Cerebellar cortex (tissue), 1 donor: ENCODE measurements at regions not wholly inside any gene's neighbourhood (a gene's known extent, or its start where the extent isn't known, plus 50 kb on each side); places are given as distances from the start of the nearest gene placed in this dataset.
A peak's percentile ranks its signal among the peaks of the same experiment; 100 is the strongest.
"Not testable (repeated sequence)": the region's sequence is repeated elsewhere in the genome, so short reads cannot be mapped to it uniquely, and the experiment has no call there.

Experiments used
- DNase-seq: peaks from one replicate; pipeline ENCODE4 v3.0.0-alpha.2; 2015; ENCODE audit warnings: low spot score

DNA sequence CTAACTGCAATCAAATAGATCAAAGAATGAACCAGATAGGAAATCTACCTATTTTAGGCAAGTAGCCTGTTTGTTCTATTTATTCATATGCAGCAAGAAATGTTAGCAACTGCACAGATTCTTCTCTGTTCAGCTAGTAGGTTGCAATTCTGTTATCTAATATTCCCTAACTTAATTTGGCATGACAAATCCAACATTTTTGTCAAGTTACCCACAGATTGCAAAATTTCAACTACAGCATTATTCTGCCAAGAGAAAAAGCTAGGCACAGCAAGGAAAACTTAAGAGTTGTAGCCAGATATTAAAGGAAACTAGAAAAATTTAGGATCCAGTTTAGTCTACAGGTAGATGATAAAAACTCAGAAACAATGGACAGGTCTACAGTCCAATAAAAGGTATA lies 104.4 kb upstream of the SYNCRIP start:
- no peak for DNase-seq

DNA sequence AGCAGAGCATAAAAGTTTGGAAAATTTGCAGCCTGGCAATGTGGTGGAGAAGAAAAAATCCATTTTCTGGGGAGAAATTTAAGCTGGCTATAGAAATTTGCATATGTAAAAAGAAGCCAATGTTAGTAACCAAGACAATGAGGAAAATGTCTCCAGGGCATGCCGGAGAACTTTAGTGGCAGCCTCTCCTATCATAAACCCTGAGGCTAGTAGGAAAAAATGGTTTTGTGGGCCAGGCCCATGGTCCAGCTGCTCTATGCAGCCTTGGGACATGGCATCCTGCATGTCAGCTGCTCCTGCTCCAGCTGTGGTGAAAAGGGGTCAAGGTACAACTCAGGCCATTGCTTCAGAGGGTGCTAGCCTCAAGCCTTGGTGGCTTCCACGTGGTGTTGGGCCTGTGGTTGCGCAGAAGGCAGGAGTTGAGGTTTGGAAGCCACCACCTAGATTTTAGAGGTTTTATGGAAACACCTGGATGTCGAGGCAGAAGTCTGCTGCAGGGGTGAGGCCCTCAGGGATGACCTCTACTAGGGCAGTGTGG lies 101.8 kb upstream of the SYNCRIP start:
- no peak for DNase-seq

DNA sequence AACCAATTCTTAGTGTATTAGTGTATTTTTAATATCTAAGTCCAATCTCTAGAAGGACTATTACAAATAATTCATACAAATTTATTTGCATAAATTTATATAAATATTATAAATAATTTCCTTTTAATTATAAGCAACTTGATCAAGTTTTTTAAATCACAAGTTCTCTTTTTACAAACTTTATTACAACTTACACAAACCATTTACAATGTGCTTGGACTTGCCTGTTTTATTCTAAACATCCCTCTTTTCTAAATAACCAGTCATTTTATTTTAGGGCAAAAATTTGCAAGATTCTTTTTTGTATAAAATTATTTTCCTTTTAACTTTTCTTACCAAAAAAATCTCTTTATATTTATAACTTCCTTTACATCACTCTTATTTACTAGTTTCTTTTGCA lies 83.5 kb upstream of the SYNCRIP start:
- DNase-seq = peak; percentile 6

DNA sequence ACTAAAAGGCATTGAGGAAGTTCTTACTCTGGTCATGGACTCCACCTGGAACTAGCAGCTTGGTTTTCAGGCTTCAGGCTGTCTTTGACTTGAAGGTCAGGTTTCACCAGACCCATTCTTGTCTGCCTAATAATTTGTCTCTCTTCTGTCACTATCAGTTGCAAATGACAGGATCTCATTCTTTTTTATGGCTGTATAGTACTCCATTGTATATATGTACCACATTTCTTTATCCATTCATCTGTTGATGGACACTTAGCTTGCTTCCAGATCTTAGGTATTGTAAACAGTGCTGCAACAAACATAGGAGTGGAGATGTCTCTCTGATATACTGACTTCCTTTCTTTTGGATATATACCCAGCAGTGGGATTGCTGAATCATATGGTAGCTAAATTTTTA lies 73.1 kb upstream of the SYNCRIP start:
- no peak for DNase-seq

DNA sequence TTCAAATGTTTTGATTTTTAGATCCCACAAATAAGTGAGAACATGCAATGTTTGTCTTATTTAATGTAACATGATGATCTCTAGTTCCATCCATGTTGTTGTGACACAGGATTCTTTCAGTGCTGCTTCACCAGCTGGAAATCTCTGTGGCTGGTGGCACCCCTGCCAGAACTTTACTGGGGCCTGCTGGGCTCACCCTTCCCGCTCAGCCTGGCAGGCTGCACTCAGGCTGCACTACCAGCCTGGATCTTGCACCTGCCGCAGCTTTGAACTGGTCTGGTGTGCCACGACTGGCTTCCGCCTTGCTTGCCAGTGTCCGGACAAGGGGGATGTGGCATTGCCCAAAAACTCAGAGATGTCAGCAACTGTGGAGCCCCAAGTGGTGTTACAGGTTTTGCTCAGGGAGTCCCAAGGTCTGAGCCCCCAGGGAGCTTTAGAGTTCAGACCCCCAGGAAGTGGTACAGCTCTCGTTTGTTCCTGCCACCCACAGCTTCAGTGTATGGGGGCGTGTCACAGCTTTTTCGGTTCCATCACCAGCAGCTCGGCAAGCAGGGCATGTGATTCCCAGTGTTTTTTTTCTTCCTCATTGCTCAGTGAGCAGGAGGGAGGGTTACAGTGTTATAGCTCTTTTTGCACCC lies 72.3 kb upstream of the SYNCRIP start:
- DNase-seq = no peak

DNA sequence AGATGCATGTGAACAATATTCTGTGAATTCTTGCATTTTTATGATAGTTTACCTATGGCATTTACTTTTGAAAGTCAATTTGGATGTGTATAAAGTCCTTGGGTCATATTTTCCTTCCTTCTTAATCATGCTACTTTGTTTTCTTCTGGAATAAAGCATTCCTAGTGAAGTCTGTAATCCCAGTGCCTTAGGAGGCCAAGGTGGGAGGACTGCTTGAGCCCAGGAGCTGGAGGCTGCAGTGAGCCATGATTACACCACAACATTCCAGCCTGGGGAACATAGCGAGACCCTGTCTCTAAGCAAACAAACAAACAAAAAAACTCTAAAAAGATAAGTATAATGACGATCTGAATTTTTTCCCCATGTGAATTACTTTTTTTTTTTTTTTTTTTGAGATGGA lies 69.7 kb upstream of the SYNCRIP start:
- no peak for DNase-seq

DNA sequence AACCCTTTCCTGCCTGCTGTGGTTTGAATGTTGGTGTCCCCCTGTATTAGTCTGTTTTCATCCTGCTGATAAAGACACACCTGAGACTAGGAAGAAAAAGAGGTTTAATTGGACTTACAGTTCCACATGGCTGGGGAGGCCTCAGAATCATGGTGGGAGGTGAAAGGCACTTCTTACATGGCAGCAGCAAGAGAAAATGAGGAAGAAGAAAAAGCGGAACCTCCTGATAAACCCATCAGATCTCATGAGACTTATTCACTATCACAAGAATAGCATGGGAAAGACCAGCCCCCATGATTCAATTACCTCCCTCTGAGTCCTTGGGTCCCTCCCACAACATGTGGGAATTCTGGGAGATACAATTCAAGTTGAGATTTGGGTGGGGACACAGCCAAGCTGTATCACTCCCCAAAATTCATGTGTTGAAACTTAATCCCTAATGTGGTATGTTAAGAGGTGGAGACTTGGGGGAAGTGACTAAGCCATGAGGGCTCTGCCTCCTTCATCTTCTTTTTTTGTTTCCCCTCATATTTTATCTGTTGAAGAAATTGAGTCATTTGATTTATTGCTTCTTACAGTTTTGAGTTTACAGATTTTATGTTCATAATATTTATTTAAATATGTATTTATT lies 64.9 kb upstream of the SYNCRIP start:
- not testable (repeated sequence) for DNase-seq

DNA sequence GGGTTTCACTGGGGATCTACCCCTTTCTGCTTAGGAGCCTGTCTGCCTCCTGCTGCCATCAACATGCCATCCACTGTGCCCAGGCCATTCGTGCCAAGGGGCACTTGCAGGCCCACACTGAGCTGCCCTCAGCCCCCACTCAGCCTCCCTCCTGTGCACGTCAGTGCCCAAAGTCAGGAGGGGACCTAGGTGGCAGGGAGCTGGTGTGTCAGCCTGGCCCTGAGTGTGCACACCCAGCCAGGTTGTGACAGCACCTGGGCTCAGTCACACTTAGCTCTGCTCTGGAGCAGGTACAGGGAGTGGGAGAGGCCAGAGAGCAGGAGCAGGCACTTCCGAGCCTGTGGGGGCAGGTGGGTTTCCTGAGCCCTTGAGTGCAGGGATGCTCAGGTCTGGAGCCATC lies 63.6 kb upstream of the SYNCRIP start:
- no peak for DNase-seq

DNA sequence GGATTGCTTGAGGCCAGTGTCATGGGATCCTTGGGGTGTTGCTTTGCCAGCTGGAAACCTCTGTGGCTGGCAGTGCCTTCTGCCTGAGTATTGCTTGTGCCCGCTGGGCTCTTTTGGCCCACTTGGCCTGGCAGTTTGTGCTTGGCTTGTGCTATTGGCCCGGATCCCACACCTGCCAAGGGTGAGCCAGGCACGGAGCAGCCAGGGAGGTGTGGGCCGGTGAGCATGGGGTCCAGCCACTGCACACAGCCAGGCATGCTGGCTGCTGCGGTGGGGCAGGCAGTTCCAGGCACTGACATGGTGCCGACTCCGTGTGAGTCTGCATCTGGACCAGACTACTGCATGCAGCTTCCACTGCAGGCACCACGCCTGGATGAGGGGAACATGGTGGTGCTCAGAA lies 62.5 kb upstream of the SYNCRIP start:
- DNase-seq = no peak

DNA sequence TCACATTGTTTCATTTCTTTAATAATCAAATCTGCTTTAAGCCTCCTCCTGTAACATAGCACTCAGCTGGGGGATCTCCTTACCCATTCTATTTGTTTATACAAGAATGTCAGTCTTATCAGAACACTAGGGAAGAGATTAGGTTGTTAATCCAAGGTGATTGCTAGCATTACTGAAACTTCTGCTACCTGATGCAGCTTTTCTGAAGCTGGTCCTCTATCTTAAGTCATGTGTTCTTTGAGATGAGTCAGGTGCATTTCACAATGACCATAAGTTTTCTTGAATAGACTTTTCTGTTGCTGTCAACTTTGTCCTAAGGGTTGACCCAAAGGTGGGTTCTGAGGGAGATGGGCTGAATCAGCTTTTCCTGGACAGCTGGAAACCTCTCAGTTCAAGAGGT lies 60.7 kb upstream of the SYNCRIP start:
- no peak for DNase-seq
